ENCODE measurements at regions not wholly inside any gene's neighbourhood (a gene's known extent, or its start where the extent isn't known, plus 50 kb on each side); places are given as distances from the start of the nearest gene placed in this dataset.

- in situ Hi-C loops (cut with MboI; ENCODE audit: low sequenced_read_pairs, unreplicated experiment): no loop called here
- no peak for DNase-seq (ENCODE audit: low spot score)
- no peak for TF ChIP-seq CTCF (IDR thresholded peaks at IDR 0.05; ENCODE audit: borderline replicate concordance, control extremely low read depth, extremely low read depth, insufficient read depth, missing control alignments)
These were observed 207.6 kb upstream of the MYLIP start for GRCh38 chr6:15921243-15921642.

GRCh38 chr6:15916581-15916980 is 212.3 kb upstream of the MYLIP start:
- no peak for DNase-seq (ENCODE audit: low spot score)
- TF ChIP-seq CTCF (IDR thresholded peaks at IDR 0.05; ENCODE audit: borderline replicate concordance, control extremely low read depth, extremely low read depth, insufficient read depth, missing control alignments): no peak
- in situ Hi-C loops (cut with MboI; ENCODE audit: low sequenced_read_pairs, unreplicated experiment): no loop called here

- in situ Hi-C loops (cut with MboI; ENCODE audit: low sequenced_read_pairs, unreplicated experiment): no loop called here
- no peak for DNase-seq (ENCODE audit: low spot score)
- no peak for TF ChIP-seq CTCF (IDR thresholded peaks at IDR 0.05; ENCODE audit: borderline replicate concordance, control extremely low read depth, extremely low read depth, insufficient read depth, missing control alignments)
These were observed 213.2 kb upstream of the MYLIP start for GRCh38 chr6:15915508-15916178.

- in situ Hi-C loops (cut with MboI; ENCODE audit: low sequenced_read_pairs, unreplicated experiment): no loop called here
- TF ChIP-seq CTCF (IDR thresholded peaks at IDR 0.05; ENCODE audit: borderline replicate concordance, control extremely low read depth, extremely low read depth, insufficient read depth, missing control alignments): no peak
- DNase-seq (ENCODE audit: low spot score): no peak
These were observed 214.3 kb upstream of the MYLIP start for GRCh38 chr6:15914553-15914952.

DNA sequence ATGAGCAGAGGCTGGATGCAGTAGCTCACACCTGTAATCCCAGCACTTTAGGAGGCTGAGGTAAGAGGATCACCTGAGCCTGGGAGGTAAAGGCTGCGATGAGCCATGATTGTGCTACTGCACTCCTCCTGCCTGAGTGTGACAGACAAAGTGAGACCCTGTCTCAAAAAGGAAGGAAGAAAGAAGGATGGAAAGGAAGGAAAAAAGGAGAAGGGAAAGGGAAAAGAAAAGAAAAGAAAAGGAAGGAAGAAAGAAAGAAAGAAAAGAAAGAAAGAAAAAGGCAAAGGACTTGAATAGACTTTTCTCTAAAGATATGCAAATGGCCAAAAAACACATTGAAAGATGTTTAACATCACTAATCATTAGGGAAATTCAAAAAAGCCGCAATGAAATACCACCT is 215.3 kb upstream of the MYLIP start:
- in situ Hi-C loops (cut with MboI; ENCODE audit: low sequenced_read_pairs, unreplicated experiment): no loop called here
- no peak for TF ChIP-seq CTCF (IDR thresholded peaks at IDR 0.05; ENCODE audit: borderline replicate concordance, control extremely low read depth, extremely low read depth, insufficient read depth, missing control alignments)
- DNase-seq (ENCODE audit: low spot score): no peak

GRCh38 chr6:15912505-15913400 is 216.1 kb upstream of the MYLIP start:
- no peak for TF ChIP-seq CTCF (IDR thresholded peaks at IDR 0.05; ENCODE audit: borderline replicate concordance, control extremely low read depth, extremely low read depth, insufficient read depth, missing control alignments)
- no peak for DNase-seq (ENCODE audit: low spot score)
- in situ Hi-C loops (cut with MboI; ENCODE audit: low sequenced_read_pairs, unreplicated experiment): no loop called here

Data from GM13976 (cell line).